GM18861 (cell line): ENCODE measurements at regions not wholly inside any gene's neighbourhood (a gene's known extent, or its start where the extent isn't known, plus 50 kb on each side); places are given as distances from the start of the nearest gene placed in this dataset.
"Not testable (repeated sequence)": the region's sequence is repeated elsewhere in the genome, so short reads cannot be mapped to it uniquely, and the experiment has no call there.

Source experiments
- ATAC-seq: cut with Tn5 transposase; IDR thresholded peaks from one replicate; pipeline ENCODE4 v1.9.1; 2021; ENCODE audit not compliant: unreplicated experiment

- ATAC-seq: no peak
Observed at GRCh38 chr4:84291969-84292368, 207.1 kb downstream of the NKX6-1 start.

GRCh38 chr4:84286048-84286447 is 213.0 kb downstream of the NKX6-1 start:
- ATAC-seq: no peak

- no peak for ATAC-seq
Observed at GRCh38 chr4:84279678-84280077, 219.4 kb downstream of the NKX6-1 start.

GRCh38 chr4:84277923-84278322 is 221.2 kb downstream of the NKX6-1 start:
- no peak for ATAC-seq

GRCh38 chr4:84276752-84277151 is 222.3 kb downstream of the NKX6-1 start:
- ATAC-seq: no peak

GRCh38 chr4:84269536-84270044 is 229.5 kb downstream of the NKX6-1 start:
- ATAC-seq: no peak

- no peak for ATAC-seq
Observed at GRCh38 chr4:84264652-84265051, 234.4 kb downstream of the NKX6-1 start.

- ATAC-seq: peak; percentile 36
Observed at GRCh38 chr4:84263415-84263814, 235.7 kb downstream of the NKX6-1 start.

- no peak for ATAC-seq
Observed at GRCh38 chr4:84260495-84260894, 238.6 kb downstream of the NKX6-1 start.

- peak; percentile 92 for ATAC-seq
Observed at GRCh38 chr4:84258905-84259830, 239.9 kb downstream of the NKX6-1 start.

GRCh38 chr4:84254537-84254936 is 244.6 kb downstream of the NKX6-1 start:
- no peak for ATAC-seq

GRCh38 chr4:84249521-84249920 is 249.6 kb downstream of the NKX6-1 start:
- ATAC-seq: no peak

GRCh38 chr4:84245042-84245441 is 254.1 kb downstream of the NKX6-1 start:
- not testable (repeated sequence) for ATAC-seq

- not testable (repeated sequence) for ATAC-seq
Observed at GRCh38 chr4:84244346-84244801, 254.7 kb downstream of the NKX6-1 start.

- ATAC-seq: no peak
Observed at GRCh38 chr4:84243685-84244084, 255.4 kb downstream of the NKX6-1 start.

GRCh38 chr4:84239278-84239845 is 259.7 kb downstream of the NKX6-1 start:
- ATAC-seq: no peak

- ATAC-seq: no peak
Observed at GRCh38 chr4:84238247-84239090, 260.6 kb downstream of the NKX6-1 start.

GRCh38 chr4:84237008-84237407 is 262.1 kb downstream of the NKX6-1 start:
- no peak for ATAC-seq

GRCh38 chr4:84235126-84235944 is 263.8 kb downstream of the NKX6-1 start:
- peak; percentile 100 for ATAC-seq
